ENCODE measurements at regions not wholly inside any gene's neighbourhood (a gene's known extent, or its start where the extent isn't known, plus 50 kb on each side); places are given as distances from the start of the nearest gene placed in this dataset.

DNA sequence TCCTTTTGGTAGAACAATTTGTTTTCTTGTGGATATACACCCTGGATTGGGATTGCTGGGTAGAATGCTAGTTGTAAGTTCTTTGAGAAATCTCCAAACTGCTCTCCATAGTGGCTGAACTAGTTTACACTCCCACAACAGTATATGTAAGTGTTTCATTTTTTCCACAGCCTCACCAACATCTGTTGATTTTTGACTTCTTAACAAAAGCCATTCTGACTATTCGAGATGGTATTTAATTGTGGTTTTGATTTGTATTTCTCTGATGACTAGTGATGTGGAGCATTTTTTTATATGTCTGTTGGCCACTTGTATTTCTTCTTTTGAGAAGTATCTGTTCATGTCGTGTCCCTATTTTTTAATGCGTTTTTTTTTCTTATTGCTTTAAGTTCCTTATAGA lies 444.1 kb downstream of the CBLN4 start:
- TF ChIP-seq, protein P1, sequence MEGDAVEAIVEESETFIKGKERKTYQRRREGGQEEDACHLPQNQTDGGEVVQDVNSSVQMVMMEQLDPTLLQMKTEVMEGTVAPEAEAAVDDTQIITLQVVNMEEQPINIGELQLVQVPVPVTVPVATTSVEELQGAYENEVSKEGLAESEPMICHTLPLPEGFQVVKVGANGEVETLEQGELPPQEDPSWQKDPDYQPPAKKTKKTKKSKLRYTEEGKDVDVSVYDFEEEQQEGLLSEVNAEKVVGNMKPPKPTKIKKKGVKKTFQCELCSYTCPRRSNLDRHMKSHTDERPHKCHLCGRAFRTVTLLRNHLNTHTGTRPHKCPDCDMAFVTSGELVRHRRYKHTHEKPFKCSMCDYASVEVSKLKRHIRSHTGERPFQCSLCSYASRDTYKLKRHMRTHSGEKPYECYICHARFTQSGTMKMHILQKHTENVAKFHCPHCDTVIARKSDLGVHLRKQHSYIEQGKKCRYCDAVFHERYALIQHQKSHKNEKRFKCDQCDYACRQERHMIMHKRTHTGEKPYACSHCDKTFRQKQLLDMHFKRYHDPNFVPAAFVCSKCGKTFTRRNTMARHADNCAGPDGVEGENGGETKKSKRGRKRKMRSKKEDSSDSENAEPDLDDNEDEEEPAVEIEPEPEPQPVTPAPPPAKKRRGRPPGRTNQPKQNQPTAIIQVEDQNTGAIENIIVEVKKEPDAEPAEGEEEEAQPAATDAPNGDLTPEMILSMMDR (IDR thresholded peaks at IDR 0.05) = no peak
- TF ChIP-seq POLR2A (IDR thresholded peaks at IDR 0.05; ENCODE audit: low read depth) = no peak

All from esophagus muscularis mucosa (tissue), 3 donors.